LHCN-M2 (cell line): ENCODE measurements at regions not wholly inside any gene's neighbourhood (a gene's known extent, or its start where the extent isn't known, plus 50 kb on each side); places are given as distances from the start of the nearest gene placed in this dataset.
A peak's percentile ranks its signal among the peaks of the same experiment; 100 is the strongest.

ENCODE experiments used
- DNase-seq: peaks from one replicate; pipeline ENCODE4 v3.0.0-alpha.2; 2012; ENCODE audit warnings: low read depth

DNA sequence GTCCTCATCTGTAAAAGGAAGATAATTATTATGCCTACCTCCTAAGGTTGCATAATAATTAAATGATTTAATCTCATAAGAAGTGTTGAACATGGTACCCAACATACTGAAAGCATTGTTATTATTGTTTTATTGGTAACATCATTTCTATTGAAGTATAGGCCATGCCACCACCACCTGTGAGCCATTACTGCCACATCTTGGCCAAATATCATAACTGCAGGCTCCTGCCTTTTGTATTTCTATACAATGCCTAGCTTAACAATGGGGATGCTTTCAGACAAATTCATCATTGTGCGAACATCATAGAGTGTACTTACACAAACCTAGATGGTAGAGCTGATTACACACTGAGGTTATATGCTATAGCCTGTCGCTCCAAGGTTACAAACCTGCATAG is 61.1 kb upstream of the NPSR1 start:
- DNase-seq = no peak

GRCh38 chr7:34603711-34604444 is 54.1 kb upstream of the NPSR1 start:
- DNase-seq = peak; percentile 2
